Activated CD4-positive, alpha-beta memory T cell treated with anti-CD3 and anti-CD28 coated beads, Interleukin-2, amount 10 ng/mL, durations not matched to agents 7 days and 5 days (primary cell): ENCODE measurements at regions not wholly inside any gene's neighbourhood (a gene's known extent, or its start where the extent isn't known, plus 50 kb on each side); places are given as distances from the start of the nearest gene placed in this dataset.

Source experiments
- CTCF ChIA-PET: fragments of 350-600 bp; sonication (Branson Sonifier 250); formaldehyde crosslinking; loops from one replicate; lab custom pipeline; 2021; ENCODE audit warnings: antibody characterized with exemption, inconsistent platforms; lab: Charles Lee
- POLR2A ChIA-PET: fragments of 350-600 bp; sonication (Branson Sonifier 250); formaldehyde crosslinking; loops from one replicate; lab custom pipeline; 2021; ENCODE audit warnings: antibody characterized with exemption; lab: Charles Lee
- DNase-seq: peaks from one replicate; pipeline ENCODE4 v3.0.0-alpha.2; 2020
- H3K27ac Mint-ChIP-seq: one replicate; pipeline ENCODE4 v1.8.0; 2021; ENCODE audit warnings: mild to moderate bottlenecking, mixed read lengths
- H3K27me3 Mint-ChIP-seq: one replicate; pipeline ENCODE4 v1.8.0; 2021; ENCODE audit warnings: mixed read lengths
- H3K36me3 Mint-ChIP-seq: one replicate; pipeline ENCODE4 v1.8.0; 2021; ENCODE audit warnings: low read depth, mixed read lengths
- H3K4me1 Mint-ChIP-seq: one replicate; pipeline ENCODE4 v1.8.0; 2021; ENCODE audit warnings: mixed read lengths
- H3K4me3 Mint-ChIP-seq: one replicate; pipeline ENCODE4 v1.8.0; 2021; ENCODE audit warnings: mild to moderate bottlenecking, mixed read lengths
- H3K9me3 Mint-ChIP-seq: one replicate; pipeline ENCODE4 v1.8.0; 2021; ENCODE audit warnings: mixed read lengths

DNA sequence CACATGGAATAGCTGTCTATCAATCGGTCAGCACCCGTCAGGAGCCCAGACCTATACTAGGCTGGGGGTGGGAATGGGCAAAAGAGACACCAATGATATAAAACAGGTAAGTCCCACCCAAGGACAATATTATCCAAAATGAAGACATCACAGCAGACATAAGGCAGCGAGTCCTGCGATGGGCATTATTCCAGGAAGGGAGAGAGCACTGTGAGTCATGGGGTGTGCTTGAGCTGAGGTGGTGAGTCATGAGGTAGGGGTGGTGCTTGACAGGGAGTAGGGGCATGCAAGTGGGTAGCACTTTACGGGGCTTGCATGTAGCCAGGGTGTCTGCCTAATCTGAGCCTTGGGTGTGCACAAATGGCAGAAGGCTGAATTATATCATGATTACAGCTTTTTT is 605.0 kb upstream of the CADM1 start:
- CTCF ChIA-PET: no interaction called here
- no peaks in the 10 kb centered on the region for H3K36me3 Mint-ChIP-seq

GRCh38 chr11:116108161-116108560 is 603.9 kb upstream of the CADM1 start:
- ChIA-PET CTCF (no interaction called here), POLR2A (no interaction called here)
- Mint-ChIP-seq H3K4me1 (no peaks in the 10 kb centered on the region), H3K36me3 (no peaks in the 10 kb centered on the region), H3K27me3 (no peaks in the 10 kb centered on the region), H3K27ac (no peak overlapping the region), H3K9me3 (no peaks in the 10 kb centered on the region), H3K4me3 (no peak overlapping the region)
- DNase-seq: no peak

More for the DNA sequence above, 605.0 kb upstream of the CADM1 start:
- H3K4me1 Mint-ChIP-seq: no peaks in the 10 kb centered on the region
- no peak for DNase-seq
- no peaks in the 10 kb centered on the region for H3K9me3 Mint-ChIP-seq
- POLR2A ChIA-PET: no interaction called here
- no peak overlapping the region for H3K4me3 Mint-ChIP-seq
- H3K27ac Mint-ChIP-seq: no peak overlapping the region
- no peaks in the 10 kb centered on the region for H3K27me3 Mint-ChIP-seq

- Mint-ChIP-seq H3K36me3 (no peaks in the 10 kb centered on the region), H3K9me3 (no peaks in the 10 kb centered on the region), H3K27me3 (no peaks in the 10 kb centered on the region), H3K4me3 (no peak overlapping the region), H3K27ac (no peak overlapping the region), H3K4me1 (no peaks in the 10 kb centered on the region)
- DNase-seq: no peak
- ChIA-PET POLR2A (no interaction called here), CTCF (no interaction called here)
Measured at GRCh38 chr11:116107229-116107628, 603.0 kb upstream of the CADM1 start.

DNA sequence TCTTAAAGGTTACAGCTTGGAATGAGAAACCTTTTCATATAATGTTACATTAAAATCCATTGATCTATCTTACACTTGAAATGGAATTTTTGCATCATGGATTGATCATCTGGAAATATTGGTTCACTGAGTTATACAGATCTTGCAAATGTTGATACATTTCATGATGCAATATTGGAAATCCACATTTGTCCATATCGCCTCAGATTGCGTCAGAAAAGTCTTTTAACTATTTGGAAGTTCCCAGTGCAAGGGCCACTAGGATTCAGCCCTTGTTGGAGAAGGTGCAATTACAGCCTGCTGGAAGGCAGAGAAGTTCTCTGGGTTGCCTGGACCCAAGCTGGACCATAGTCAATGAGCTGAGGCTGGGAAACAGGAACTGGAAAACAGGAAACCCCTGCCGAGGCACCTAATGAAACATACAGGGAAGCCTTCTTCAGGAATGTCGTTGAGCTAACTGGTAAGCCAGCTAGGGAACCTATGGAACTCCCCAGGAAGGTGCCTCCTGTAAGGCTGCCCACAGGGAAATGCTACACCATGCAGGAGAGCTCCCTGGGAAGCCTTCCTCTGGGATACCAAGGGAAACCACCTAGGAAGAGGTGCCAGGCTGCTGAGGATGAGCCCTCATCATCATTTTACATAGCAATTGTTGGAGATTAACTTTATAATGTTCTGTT is 600.4 kb upstream of the CADM1 start:
- Mint-ChIP-seq H3K27me3 (no peaks in the 10 kb centered on the region), H3K4me1 (no peaks in the 10 kb centered on the region), H3K36me3 (no peaks in the 10 kb centered on the region), H3K9me3 (no peaks in the 10 kb centered on the region), H3K4me3 (no peak overlapping the region), H3K27ac (no peak overlapping the region)
- ChIA-PET POLR2A (no interaction called here), CTCF (no interaction called here)
- no peak for DNase-seq

DNA sequence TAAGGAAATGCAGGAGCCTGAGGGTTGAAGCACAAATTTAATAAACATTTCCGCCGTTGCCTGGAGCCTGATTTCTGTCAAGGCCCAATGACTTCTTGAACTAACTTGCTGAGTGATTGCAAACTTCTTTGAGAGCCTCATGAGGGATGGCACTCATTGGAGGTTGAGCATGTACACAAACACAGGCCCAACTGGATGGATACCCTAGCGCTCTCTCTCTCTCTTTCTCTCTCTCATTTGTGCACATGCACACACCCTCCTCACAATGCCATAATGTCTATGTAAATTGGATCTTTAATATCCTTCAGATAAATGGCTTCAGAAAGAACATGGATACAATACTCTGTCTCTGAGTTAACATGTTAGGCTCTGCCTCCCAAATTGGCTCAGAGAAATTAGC is 597.7 kb upstream of the CADM1 start:
- ChIA-PET POLR2A (no interaction called here), CTCF (no interaction called here)
- Mint-ChIP-seq H3K36me3 (no peaks in the 10 kb centered on the region), H3K9me3 (no peaks in the 10 kb centered on the region), H3K4me3 (no peak overlapping the region), H3K27ac (no peak overlapping the region), H3K27me3 (no peaks in the 10 kb centered on the region), H3K4me1 (no peaks in the 10 kb centered on the region)
- no peak for DNase-seq

DNA sequence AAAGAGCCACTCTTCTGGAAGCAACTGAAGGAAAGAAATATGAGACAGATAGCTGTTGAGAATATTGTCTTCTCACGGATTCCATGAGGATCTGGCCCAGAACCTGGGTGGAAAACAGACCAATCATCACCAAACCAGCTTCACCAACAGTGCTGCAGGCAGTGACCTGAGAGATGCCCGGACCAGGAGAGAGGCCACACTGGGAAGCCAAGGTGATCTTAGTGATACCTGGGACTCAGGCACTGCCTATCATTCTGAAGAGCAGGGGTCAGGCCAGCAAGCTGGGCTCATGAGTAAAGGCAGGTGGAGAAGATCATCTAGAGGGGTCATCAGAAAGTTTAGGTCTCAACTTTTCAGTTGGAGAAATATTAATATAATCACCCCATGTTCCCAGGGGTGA is 595.8 kb upstream of the CADM1 start:
- ChIA-PET CTCF (no interaction called here), POLR2A (no interaction called here)
- no peaks in the 10 kb centered on the region for H3K9me3 Mint-ChIP-seq

GRCh38 chr11:116099541-116099940 is 595.3 kb upstream of the CADM1 start:
- Mint-ChIP-seq H3K4me3 (no peak overlapping the region), H3K27me3 (no peaks in the 10 kb centered on the region), H3K27ac (no peak overlapping the region), H3K4me1 (no peaks in the 10 kb centered on the region), H3K9me3 (no peaks in the 10 kb centered on the region), H3K36me3 (no peaks in the 10 kb centered on the region)
- ChIA-PET POLR2A (no interaction called here), CTCF (no interaction called here)
- DNase-seq: no peak

More for the DNA sequence above, 595.8 kb upstream of the CADM1 start:
- DNase-seq: no peak
- no peaks in the 10 kb centered on the region for H3K4me1 Mint-ChIP-seq
- H3K4me3 Mint-ChIP-seq: no peak overlapping the region
- no peaks in the 10 kb centered on the region for H3K27me3 Mint-ChIP-seq
- H3K27ac Mint-ChIP-seq: no peak overlapping the region
- H3K36me3 Mint-ChIP-seq: no peaks in the 10 kb centered on the region

GRCh38 chr11:116096272-116096995 is 592.2 kb upstream of the CADM1 start:
- Mint-ChIP-seq H3K27ac (no peak overlapping the region), H3K27me3 (no peaks in the 10 kb centered on the region), H3K36me3 (no peaks in the 10 kb centered on the region), H3K4me1 (no peaks in the 10 kb centered on the region), H3K9me3 (no peaks in the 10 kb centered on the region), H3K4me3 (no peak overlapping the region)
- CTCF ChIA-PET: no interaction called here
- DNase-seq: no peak
- POLR2A ChIA-PET: no interaction called here

GRCh38 chr11:116093481-116094270 is 589.5 kb upstream of the CADM1 start:
- no peaks in the 10 kb centered on the region for H3K4me1 Mint-ChIP-seq
- ChIA-PET POLR2A (no interaction called here), CTCF (no interaction called here)
- no peak overlapping the region for H3K27ac Mint-ChIP-seq
- no peaks in the 10 kb centered on the region for H3K36me3 Mint-ChIP-seq
- H3K27me3 Mint-ChIP-seq: no peaks in the 10 kb centered on the region
- no peaks in the 10 kb centered on the region for H3K9me3 Mint-ChIP-seq
- no peak overlapping the region for H3K4me3 Mint-ChIP-seq
- no peak for DNase-seq

- ChIA-PET CTCF (no interaction called here), POLR2A (no interaction called here)
- DNase-seq: no peak
- Mint-ChIP-seq H3K4me1 (no peaks in the 10 kb centered on the region), H3K27ac (no peak overlapping the region), H3K9me3 (no peaks in the 10 kb centered on the region), H3K4me3 (no peak overlapping the region), H3K27me3 (no peaks in the 10 kb centered on the region), H3K36me3 (no peaks in the 10 kb centered on the region)
Measured at GRCh38 chr11:116093065-116093464, 588.9 kb upstream of the CADM1 start.

DNA sequence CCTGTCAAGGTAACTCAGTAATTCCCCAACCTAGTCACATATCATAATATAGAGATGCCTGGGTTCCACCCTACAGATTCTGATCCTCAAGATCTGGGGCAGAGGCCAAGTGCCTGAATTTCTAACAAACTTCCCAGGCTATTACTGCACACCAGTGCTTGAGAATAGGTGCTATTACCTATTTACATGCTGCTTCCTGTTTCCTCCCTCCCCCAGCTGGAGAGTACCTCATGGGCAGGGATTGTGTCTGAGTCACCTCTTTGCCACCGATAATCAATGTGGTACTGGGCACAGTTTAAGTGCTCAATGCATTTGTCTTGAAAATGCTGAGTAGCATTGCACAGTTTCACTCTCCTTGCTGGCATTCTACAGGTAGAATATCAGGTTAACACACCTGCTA is 582.2 kb upstream of the CADM1 start:
- no peak for DNase-seq
- POLR2A ChIA-PET: no interaction called here
- H3K27me3 Mint-ChIP-seq: no peaks in the 10 kb centered on the region
- H3K4me1 Mint-ChIP-seq: no peaks in the 10 kb centered on the region
- CTCF ChIA-PET: no interaction called here
- no peak overlapping the region for H3K4me3 Mint-ChIP-seq
- H3K36me3 Mint-ChIP-seq: no peaks in the 10 kb centered on the region
- H3K27ac Mint-ChIP-seq: no peak overlapping the region
- H3K9me3 Mint-ChIP-seq: no peaks in the 10 kb centered on the region

- no peaks in the 10 kb centered on the region for H3K4me1 Mint-ChIP-seq
- ChIA-PET CTCF (no interaction called here), POLR2A (no interaction called here)
- H3K9me3 Mint-ChIP-seq: peaks cover 2% of the 10 kb centered on the region
- no peak overlapping the region for H3K27ac Mint-ChIP-seq
- no peaks in the 10 kb centered on the region for H3K27me3 Mint-ChIP-seq
- no peak for DNase-seq
- H3K4me3 Mint-ChIP-seq: no peak overlapping the region
- no peaks in the 10 kb centered on the region for H3K36me3 Mint-ChIP-seq
Measured at GRCh38 chr11:116085031-116085635, 580.9 kb upstream of the CADM1 start.

DNA sequence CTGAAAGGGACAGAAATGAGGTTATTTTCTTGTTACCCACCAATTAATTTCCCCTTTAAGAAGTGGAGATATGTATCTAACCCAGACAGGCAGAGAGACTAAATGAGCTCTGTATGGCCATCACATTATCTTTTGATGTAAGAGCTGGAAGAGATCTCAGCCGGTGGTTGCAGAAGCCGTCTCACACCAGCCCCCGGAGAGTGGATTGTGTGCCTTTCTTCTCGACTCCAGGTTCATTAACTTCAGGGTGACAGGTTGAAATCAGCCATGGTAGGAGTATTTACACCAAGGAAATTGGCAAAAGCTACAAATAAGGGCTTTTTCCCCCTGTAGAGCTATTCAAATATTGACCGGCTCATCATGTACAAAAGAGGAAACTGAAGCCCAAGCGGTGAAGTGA is 580.3 kb upstream of the CADM1 start:
- no peaks in the 10 kb centered on the region for H3K36me3 Mint-ChIP-seq
- CTCF ChIA-PET: no interaction called here
- H3K27ac Mint-ChIP-seq: no peak overlapping the region
- H3K4me3 Mint-ChIP-seq: no peak overlapping the region
- no peaks in the 10 kb centered on the region for H3K4me1 Mint-ChIP-seq
- DNase-seq: no peak
- H3K9me3 Mint-ChIP-seq: peaks cover 2% of the 10 kb centered on the region
- POLR2A ChIA-PET: no interaction called here
- H3K27me3 Mint-ChIP-seq: no peaks in the 10 kb centered on the region
